DOHH2 (cell line): ENCODE measurements at regions not wholly inside any gene's neighbourhood (a gene's known extent, or its start where the extent isn't known, plus 50 kb on each side); places are given as distances from the start of the nearest gene placed in this dataset.

Source experiments
- CTCF ChIP-seq: fragments of 200-600 bp; sonication (generic); IDR thresholded peaks from one replicate; pipeline ENCODE4 v1.5.1; 2014; ENCODE audit warnings: antibody characterized with exemption, mild to moderate bottlenecking, low read depth, low read length; ENCODE audit not compliant: poor library complexity, severe bottlenecking
- EZH2phosphoT487 ChIP-seq: fragments of 200-600 bp; sonication (generic); IDR thresholded peaks from 2 replicates; pipeline ENCODE4 v1.6.1; 2017; ENCODE audit warnings: borderline replicate concordance, mild to moderate bottlenecking, antibody characterized with exemption, low read length, moderate library complexity, mixed read lengths

DNA sequence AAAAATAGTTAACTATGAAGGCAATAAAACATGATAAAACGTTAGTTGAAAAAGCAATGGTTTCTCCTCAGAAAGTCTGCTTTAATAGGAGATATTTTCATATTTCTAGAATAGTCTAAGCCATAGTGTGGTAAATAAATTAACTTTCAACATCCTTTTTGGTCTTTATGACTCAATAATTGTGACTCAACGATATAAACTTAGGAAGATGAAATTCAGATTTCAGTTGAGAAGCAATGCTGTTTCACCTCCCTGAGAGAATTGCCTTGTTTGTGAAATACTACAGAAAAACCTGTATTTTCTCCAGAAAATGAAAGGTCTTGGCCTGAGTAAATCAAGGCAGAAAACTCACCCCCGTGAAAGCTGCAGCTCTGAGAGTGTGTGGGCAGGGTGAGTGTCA is 166.9 kb downstream of the ETAA1 start:
- TF ChIP-seq CTCF (no peak), EZH2phosphoT487 (no peak)
